B cell (primary cell): ENCODE measurements at regions not wholly inside any gene's neighbourhood (a gene's known extent, or its start where the extent isn't known, plus 50 kb on each side); places are given as distances from the start of the nearest gene placed in this dataset.

ENCODE experiments used
- ATAC-seq: fragments of 200-7000 bp; cut with Tn5 transposase; one replicate; pipeline ENCODE4 v1.10.0; 2021; ENCODE audit warnings: low read depth, mild to moderate bottlenecking, moderate number of reproducible peaks, moderate library complexity
- CTCF ChIA-PET: fragments of 350-600 bp; sonication (Branson Sonifier 250); formaldehyde crosslinking; loops from one replicate; lab custom pipeline; 2021; ENCODE audit warnings: antibody characterized with exemption, inconsistent platforms; lab: Charles Lee
- POLR2A ChIA-PET: fragments of 350-600 bp; sonication (Branson Sonifier 250); formaldehyde crosslinking; loops from one replicate; lab custom pipeline; 2021; ENCODE audit warnings: antibody characterized with exemption; lab: Charles Lee
- DNase-seq: peaks from one replicate; pipeline ENCODE4 v3.0.0; 2013
- H2AFZ ChIP-seq: 2 replicates; pipeline ENCODE4 v1.6.1; 2012; ENCODE audit warnings: mild to moderate bottlenecking, low read depth, low read length; ENCODE audit not compliant: insufficient read depth, poor library complexity, severe bottlenecking
- H3K27ac ChIP-seq, 2 donors: 1 replicate in 1 of 2; 2 replicates in 1 of 2; pipeline ENCODE4 v1.5.1; 2012 to 2013; ENCODE audit warnings: low read length in 2 of 2, mild to moderate bottlenecking in 2 of 2, moderate library complexity in 1 of 2
- H3K27me3 ChIP-seq, 4 experiments: fragments of 200-600 bp in 1 of 4; sonication (generic) in 1 of 4; replicated peaks in 1 of 4; 1 replicate in 2 of 4; 2 replicates in 2 of 4; pipeline versions ENCODE4 v1.6.1 to v1.7.0; 2013 to 2016; ENCODE audit warnings: low read length in 3 of 4, mild to moderate bottlenecking in 2 of 4, mixed read lengths in 1 of 4, moderate library complexity in 1 of 4; ENCODE audit not compliant: insufficient read depth in 4 of 4, control insufficient read depth in 3 of 4; ENCODE audit errors: control extremely low read depth in 1 of 4
- H3K36me3 ChIP-seq, 2 experiments: replicated peaks in 1 of 2; 1 replicate in 1 of 2; 2 replicates in 1 of 2; pipeline versions ENCODE4 v1.6.1 to v1.7.1; 2013; ENCODE audit warnings: low read length in 1 of 2; ENCODE audit not compliant: insufficient read depth in 2 of 2, control insufficient read depth in 1 of 2; ENCODE audit errors: control extremely low read depth in 1 of 2, extremely low read depth in 1 of 2
- H3K4me1 ChIP-seq, 2 donors: fragments of 200-600 bp in 1 of 2; sonication (generic) in 1 of 2; 1 replicate in 1 of 2; 2 replicates in 1 of 2; pipeline versions ENCODE4 v1.5.1 to v1.6.1; 2013 to 2017; ENCODE audit warnings: low read length in 2 of 2; ENCODE audit not compliant: control insufficient read depth in 2 of 2, insufficient read depth in 2 of 2
- H3K4me2 ChIP-seq: replicated peaks from 2 replicates; pipeline ENCODE3; 2012; ENCODE audit warnings: mild to moderate bottlenecking, low read depth, low read length; ENCODE audit not compliant: poor library complexity, severe bottlenecking
- H3K4me3 ChIP-seq, 5 experiments: fragments of 200-600 bp in 1 of 5; sonication (generic) in 1 of 5; 1 replicate in 3 of 5; 2 replicates in 2 of 5; pipeline versions ENCODE4 v1.5.1 to v1.7.0; 2011 to 2016; ENCODE audit warnings: low read length in 4 of 5, mild to moderate bottlenecking in 4 of 5, low read depth in 2 of 5, control low read depth in 1 of 5, moderate library complexity in 1 of 5; ENCODE audit not compliant: insufficient read depth in 1 of 5; ENCODE audit errors: control extremely low read depth in 1 of 5, extremely low read depth in 1 of 5
- H3K79me2 ChIP-seq: fragments of 200-600 bp; sonication (generic); one replicate; pipeline ENCODE4 v1.6.0; 2016; ENCODE audit warnings: low read length; ENCODE audit not compliant: control insufficient read depth, insufficient read depth
- H3K9ac ChIP-seq: fragments of 200-600 bp; sonication (generic); 2 replicates; pipeline ENCODE4 v1.6.1; 2017; ENCODE audit warnings: mild to moderate bottlenecking, low read length, moderate library complexity
- H3K9me3 ChIP-seq, 3 donors: one replicate each; pipeline versions ENCODE4 v1.6.1 to v1.7.1; 2013; ENCODE audit warnings: low read length in 2 of 3; ENCODE audit not compliant: control insufficient read depth in 2 of 3, insufficient read depth in 1 of 3; ENCODE audit errors: control extremely low read depth in 1 of 3
- H4K20me1 ChIP-seq: 2 replicates; pipeline ENCODE4 v1.6.0; 2012; ENCODE audit warnings: mild to moderate bottlenecking, low read length; ENCODE audit not compliant: insufficient read depth, control insufficient read depth, poor library complexity, severe bottlenecking
- H3K27ac Mint-ChIP-seq: one replicate; pipeline ENCODE4 v1.8.0; 2021; ENCODE audit warnings: mixed read lengths
- H3K27me3 Mint-ChIP-seq: one replicate; pipeline ENCODE4 v1.8.0; 2021; ENCODE audit warnings: mixed read lengths
- H3K4me1 Mint-ChIP-seq: one replicate; pipeline ENCODE4 v1.8.0; 2021; ENCODE audit warnings: mixed read lengths
- H3K4me3 Mint-ChIP-seq: one replicate; pipeline ENCODE4 v1.8.0; 2021; ENCODE audit warnings: mixed read lengths
- H3K9me3 Mint-ChIP-seq: one replicate; pipeline ENCODE4 v1.8.0; 2022; ENCODE audit warnings: mixed read lengths; ENCODE audit not compliant: insufficient read depth
- CTCF ChIP-seq: fragments of 200-600 bp; IDR thresholded peaks from one replicate; pipeline ENCODE4 v1.8.0; 2022; ENCODE audit warnings: antibody characterized with exemption, mild to moderate bottlenecking
- EZH2 ChIP-seq: IDR thresholded peaks from 2 replicates; pipeline ENCODE4 v1.6.1; 2012; ENCODE audit warnings: borderline replicate concordance, low read depth, mild to moderate bottlenecking, moderate library complexity, low read length; ENCODE audit not compliant: insufficient read depth, poor library complexity, severe bottlenecking
- WGBS: methylation state at CpG from one replicate; pipeline ENCODE4 v1.1.5; 2013; ENCODE audit warnings: missing lambda C conversion rate; ENCODE audit not compliant: insufficient coverage; 5-methylcytosine and 5-hydroxymethylcytosine counted together
- intact Hi-C: fragments of 100-400 bp; cut with micrococcal nuclease; formaldehyde crosslinking; loops from one replicate; pipeline ENCODE4 v1.10.0; 2022

- Mint-ChIP-seq H3K9me3 (no peaks in the 10 kb centered on the region), H3K4me3 (no peak overlapping the region), H3K4me1 (peaks cover 13% of the 10 kb centered on the region), H3K27ac (no peak overlapping the region), H3K27me3 (peaks cover 8% of the 10 kb centered on the region)
- Histone ChIP-seq H3K36me3 (no peaks in the 10 kb centered on the region), H4K20me1 (no peaks in the 10 kb centered on the region), H3K27ac (no peak overlapping the region), H3K9me3 (no peaks in the 10 kb centered on the region), H3K4me1 (peaks cover 9 to 10% of the 10 kb centered on the region in 2 donors), H2AFZ (no peak overlapping the region), H3K79me2 (no peaks in the 10 kb centered on the region), H3K9ac (no peak overlapping the region), H3K27me3 (no peaks in the 10 kb centered on the region), H3K4me3 (no peak overlapping the region), H3K4me2 (no peak overlapping the region)
- no peak for DNase-seq
- POLR2A ChIA-PET: no interaction called here
- CTCF ChIA-PET: no interaction called here
- no peak for ATAC-seq
- WGBS: 98% methylated on average over 7 of the region's 7 CpGs
- TF ChIP-seq CTCF: no peak
- no peak for TF ChIP-seq EZH2
- intact Hi-C loops: no loop called here
These were observed 122.6 kb upstream of the CPEB2 start for GRCh38 chr4:14879683-14880082.

- Histone ChIP-seq H3K27ac (no peak overlapping the region), H3K36me3 (no peaks in the 10 kb centered on the region), H3K27me3 (no peaks in the 10 kb centered on the region), H3K4me1 (peaks cover 9 to 10% of the 10 kb centered on the region in 2 donors), H3K79me2 (no peaks in the 10 kb centered on the region), H4K20me1 (no peaks in the 10 kb centered on the region), H3K4me2 (no peak overlapping the region), H3K9ac (no peak overlapping the region), H3K4me3 (no peak overlapping the region), H3K9me3 (no peaks in the 10 kb centered on the region), H2AFZ (no peak overlapping the region)
- DNase-seq: no peak
- no peaks in the 10 kb centered on the region for H3K9me3 Mint-ChIP-seq
- POLR2A ChIA-PET: no interaction called here
- ATAC-seq: no peak
- TF ChIP-seq CTCF: no peak
- no peak for TF ChIP-seq EZH2
- H3K27ac Mint-ChIP-seq: no peak overlapping the region
- peaks cover 13% of the 10 kb centered on the region for H3K4me1 Mint-ChIP-seq
- CTCF ChIA-PET: no interaction called here
- H3K27me3 Mint-ChIP-seq: peaks cover 9% of the 10 kb centered on the region
- 77% methylated on average over 1 of the region's 2 CpGs for WGBS
- intact Hi-C loops: no loop called here
- no peak overlapping the region for H3K4me3 Mint-ChIP-seq
These were observed 121.5 kb upstream of the CPEB2 start for GRCh38 chr4:14880805-14881204.
